ENCODE measurements at regions not wholly inside any gene's neighbourhood (a gene's known extent, or its start where the extent isn't known, plus 50 kb on each side); places are given as distances from the start of the nearest gene placed in this dataset.

DNA sequence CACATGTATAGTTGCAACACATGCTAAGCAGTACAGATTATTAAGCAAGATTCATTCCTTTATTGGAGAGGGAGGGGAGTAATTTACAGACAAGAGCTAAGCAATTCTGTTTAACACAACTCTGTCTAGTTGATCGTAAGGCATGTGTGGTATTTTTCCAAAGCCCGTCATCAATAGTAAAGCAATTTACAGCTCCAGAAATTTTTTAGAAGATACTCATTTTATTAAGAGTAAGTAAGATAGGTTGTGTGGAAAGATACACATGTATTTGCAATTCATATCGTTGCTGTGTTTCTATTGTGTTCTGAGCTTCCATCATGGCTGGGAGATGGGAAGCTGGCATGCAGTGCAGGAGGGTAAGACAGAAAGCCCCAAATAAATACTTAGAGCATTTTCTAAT is 289.2 kb upstream of the TMEM161B start:
- Mint-ChIP-seq H3K27ac (ENCODE audit: unreplicated experiment) (no peak overlapping the region), H3K4me1 (ENCODE audit: low read depth, unreplicated experiment) (no peaks in the 10 kb centered on the region), H3K27me3 (ENCODE audit: insufficient read depth, unreplicated experiment) (no peaks in the 10 kb centered on the region), H3K4me3 (ENCODE audit: unreplicated experiment) (no peak overlapping the region), H3K9me3 (ENCODE audit: unreplicated experiment) (no peaks in the 10 kb centered on the region), H3K36me3 (ENCODE audit: insufficient read depth, unreplicated experiment) (no peaks in the 10 kb centered on the region)
- no peaks in the 10 kb centered on the region for H3K4me1 ChIP-seq
- H3K9me3 ChIP-seq = no peaks in the 10 kb centered on the region
- H3K4me3 ChIP-seq (ENCODE audit: low read depth, low read length) = no peak overlapping the region
- intact Hi-C loops (cut with micrococcal nuclease; ENCODE audit: unreplicated experiment) = no loop called here
- H3K36me3 ChIP-seq (ENCODE audit: control insufficient read depth, insufficient read depth, low read length) = no peaks in the 10 kb centered on the region
- ChIA-PET CTCF (no interaction called here), POLR2A (no interaction called here)
- no peak for DNase-seq
- TF ChIP-seq, protein P1, sequence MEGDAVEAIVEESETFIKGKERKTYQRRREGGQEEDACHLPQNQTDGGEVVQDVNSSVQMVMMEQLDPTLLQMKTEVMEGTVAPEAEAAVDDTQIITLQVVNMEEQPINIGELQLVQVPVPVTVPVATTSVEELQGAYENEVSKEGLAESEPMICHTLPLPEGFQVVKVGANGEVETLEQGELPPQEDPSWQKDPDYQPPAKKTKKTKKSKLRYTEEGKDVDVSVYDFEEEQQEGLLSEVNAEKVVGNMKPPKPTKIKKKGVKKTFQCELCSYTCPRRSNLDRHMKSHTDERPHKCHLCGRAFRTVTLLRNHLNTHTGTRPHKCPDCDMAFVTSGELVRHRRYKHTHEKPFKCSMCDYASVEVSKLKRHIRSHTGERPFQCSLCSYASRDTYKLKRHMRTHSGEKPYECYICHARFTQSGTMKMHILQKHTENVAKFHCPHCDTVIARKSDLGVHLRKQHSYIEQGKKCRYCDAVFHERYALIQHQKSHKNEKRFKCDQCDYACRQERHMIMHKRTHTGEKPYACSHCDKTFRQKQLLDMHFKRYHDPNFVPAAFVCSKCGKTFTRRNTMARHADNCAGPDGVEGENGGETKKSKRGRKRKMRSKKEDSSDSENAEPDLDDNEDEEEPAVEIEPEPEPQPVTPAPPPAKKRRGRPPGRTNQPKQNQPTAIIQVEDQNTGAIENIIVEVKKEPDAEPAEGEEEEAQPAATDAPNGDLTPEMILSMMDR (IDR thresholded peaks at IDR 0.05; ENCODE audit: insufficient read depth in 1 of 2, low read depth in 1 of 2, low read length in 1 of 2, severe bottlenecking in 1 of 2, unreplicated experiment in 1 of 2) = no peak
- no TSS peak for BruUV-seq (replicated peaks)
- H3K27me3 ChIP-seq (replicated peaks; ENCODE audit: control insufficient read depth, insufficient read depth, low read length) = no peaks in the 10 kb centered on the region

GRCh38 chr5:88557131-88557530 is 288.5 kb upstream of the TMEM161B start:
- intact Hi-C loops (cut with micrococcal nuclease; ENCODE audit: unreplicated experiment) = no loop called here
- H3K27me3 ChIP-seq (replicated peaks; ENCODE audit: control insufficient read depth, insufficient read depth, low read length) = no peaks in the 10 kb centered on the region
- ChIA-PET CTCF (no interaction called here), POLR2A (no interaction called here)
- Mint-ChIP-seq H3K36me3 (ENCODE audit: insufficient read depth, unreplicated experiment) (no peaks in the 10 kb centered on the region), H3K4me3 (ENCODE audit: unreplicated experiment) (no peak overlapping the region), H3K4me1 (ENCODE audit: low read depth, unreplicated experiment) (no peaks in the 10 kb centered on the region), H3K9me3 (ENCODE audit: unreplicated experiment) (no peaks in the 10 kb centered on the region), H3K27ac (ENCODE audit: unreplicated experiment) (no peak overlapping the region), H3K27me3 (ENCODE audit: insufficient read depth, unreplicated experiment) (no peaks in the 10 kb centered on the region)
- no peak overlapping the region for H3K4me3 ChIP-seq (ENCODE audit: low read depth, low read length)
- H3K36me3 ChIP-seq (ENCODE audit: control insufficient read depth, insufficient read depth, low read length) = no peaks in the 10 kb centered on the region
- DNase-seq = no peak
- H3K9me3 ChIP-seq = no peaks in the 10 kb centered on the region
- no peaks in the 10 kb centered on the region for H3K4me1 ChIP-seq
- no TSS peak for BruUV-seq (replicated peaks)
- TF ChIP-seq, protein P1 (IDR thresholded peaks at IDR 0.05; ENCODE audit: insufficient read depth in 1 of 2, low read depth in 1 of 2, low read length in 1 of 2, severe bottlenecking in 1 of 2, unreplicated experiment in 1 of 2) = no peak

DNA sequence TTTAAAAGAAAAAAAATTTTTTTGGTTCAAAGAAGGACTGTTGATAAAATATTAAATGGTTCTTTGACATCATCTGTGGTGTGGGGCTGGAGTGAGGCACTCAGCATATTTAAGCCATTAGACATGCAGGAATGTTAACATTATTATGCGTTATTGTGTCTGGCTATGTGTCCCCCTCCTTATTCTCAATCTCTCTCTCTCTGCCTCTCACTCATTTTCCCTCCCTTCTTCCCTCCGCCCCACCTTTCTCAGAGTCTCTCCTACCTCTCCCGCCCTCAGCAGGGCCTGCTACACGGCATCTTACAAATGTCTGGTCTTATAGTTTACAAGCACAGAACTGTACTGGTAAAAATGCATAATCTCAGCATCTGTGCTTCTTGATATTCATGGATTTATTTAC is 287.8 kb upstream of the TMEM161B start:
- intact Hi-C loops (cut with micrococcal nuclease; ENCODE audit: unreplicated experiment) = no loop called here
- H3K36me3 Mint-ChIP-seq (ENCODE audit: insufficient read depth, unreplicated experiment) = no peaks in the 10 kb centered on the region
- no peak for DNase-seq
- no peaks in the 10 kb centered on the region for H3K4me1 Mint-ChIP-seq (ENCODE audit: low read depth, unreplicated experiment)
- Histone ChIP-seq H3K27me3 (replicated peaks; ENCODE audit: control insufficient read depth, insufficient read depth, low read length) (no peaks in the 10 kb centered on the region), H3K4me1 (no peaks in the 10 kb centered on the region), H3K36me3 (ENCODE audit: control insufficient read depth, insufficient read depth, low read length) (no peaks in the 10 kb centered on the region), H3K9me3 (no peaks in the 10 kb centered on the region), H3K4me3 (ENCODE audit: low read depth, low read length) (no peak overlapping the region)
- H3K27me3 Mint-ChIP-seq (ENCODE audit: insufficient read depth, unreplicated experiment) = peaks cover 2% of the 10 kb centered on the region
- TF ChIP-seq, protein P1 (IDR thresholded peaks at IDR 0.05; ENCODE audit: insufficient read depth in 1 of 2, low read depth in 1 of 2, low read length in 1 of 2, severe bottlenecking in 1 of 2, unreplicated experiment in 1 of 2) = no peak
- H3K27ac Mint-ChIP-seq (ENCODE audit: unreplicated experiment) = no peak overlapping the region
- H3K4me3 Mint-ChIP-seq (ENCODE audit: unreplicated experiment) = no peak overlapping the region
- POLR2A ChIA-PET = no interaction called here
- no TSS peak for BruUV-seq (replicated peaks)
- H3K9me3 Mint-ChIP-seq (ENCODE audit: unreplicated experiment) = no peaks in the 10 kb centered on the region
- CTCF ChIA-PET = no interaction called here

Measured in Caco-2 (cell line).